K562 (cell line): ENCODE measurements at regions not wholly inside any gene's neighbourhood (a gene's known extent, or its start where the extent isn't known, plus 50 kb on each side); places are given as distances from the start of the nearest gene placed in this dataset.

ENCODE experiments used
- ATF7 ChIP-seq: fragments of 450-650 bp; IDR thresholded peaks from 2 replicates; pipeline ENCODE4 v1.7.1; 2014; ENCODE audit warnings: mild to moderate bottlenecking, moderate library complexity
- BACH1 ChIP-seq: fragments of 200-800 bp; sonication (Bioruptor generic); IDR thresholded peaks from 2 replicates; pipeline ENCODE4 v1.6.1; 2016; ENCODE audit warnings: missing genetic modification characterization, missing compliant biosample characterization
- BHLHE40 ChIP-seq: IDR thresholded peaks from 2 replicates; pipeline ENCODE4 v1.6.1; 2011; ENCODE audit warnings: low read length, improper control_type of control experiment
- C11orf30 ChIP-seq: fragments of 450-650 bp; IDR thresholded peaks from 2 replicates; pipeline ENCODE4 v1.6.1; 2016; ENCODE audit warnings: low read depth, mild to moderate bottlenecking
- ESRRA ChIP-seq: fragments of 450-650 bp; IDR thresholded peaks from 2 replicates; pipeline ENCODE4 v1.6.1; 2014; ENCODE audit warnings: low read depth, mild to moderate bottlenecking, moderate library complexity, borderline replicate concordance
- FOXJ2 ChIP-seq: fragments of 200-800 bp; sonication (Bioruptor generic); IDR thresholded peaks from 2 replicates; pipeline ENCODE4 v1.6.1; 2016; ENCODE audit warnings: missing genetic modification characterization, missing compliant biosample characterization
- GABPA ChIP-seq: fragments of 200-800 bp; sonication (Bioruptor generic); conservative IDR thresholded peaks from 2 replicates; pipeline ENCODE4 v1.6.1; 2016; ENCODE audit warnings: low read depth, missing genetic modification characterization, missing compliant biosample characterization
- GABPB2 ChIP-seq: fragments of 250-450 bp; sonication (Bioruptor Pico); conservative IDR thresholded peaks from 2 replicates; pipeline ENCODE4 v1.5.1; 2021; ENCODE audit warnings: mild to moderate bottlenecking
- GTF2B ChIP-seq: IDR thresholded peaks from 2 replicates; pipeline ENCODE4 v1.6.1; 2011; ENCODE audit not compliant: insufficient read length; ENCODE audit errors: extremely low read depth
- GTF3C2 ChIP-seq: IDR thresholded peaks from 3 replicates; pipeline ENCODE4 v1.6.1; 2011; ENCODE audit warnings: borderline replicate concordance, mild to moderate bottlenecking, moderate library complexity; ENCODE audit not compliant: insufficient read length; ENCODE audit errors: extremely low read depth
- HDAC6 ChIP-seq: IDR thresholded peaks from 2 replicates; pipeline ENCODE4 v1.6.1; 2012; ENCODE audit warnings: low read depth, mild to moderate bottlenecking, control low read depth, inconsistent platforms, low read length, moderate library complexity
- KAT8 ChIP-seq: fragments of 450-650 bp; IDR thresholded peaks from 2 replicates; pipeline ENCODE4 v1.6.1; 2016; ENCODE audit warnings: low read depth, mild to moderate bottlenecking
- L3MBTL2 ChIP-seq: fragments of 450-650 bp; IDR thresholded peaks from 2 replicates; pipeline ENCODE4 v1.6.1; 2016; ENCODE audit warnings: mild to moderate bottlenecking, moderate library complexity
- MAFF ChIP-seq: IDR thresholded peaks from 2 replicates; pipeline ENCODE4 v1.6.1; 2012; ENCODE audit warnings: low read length, improper control_type of control experiment
- MTA3 ChIP-seq: fragments of 450-650 bp; formaldehyde crosslinking; IDR thresholded peaks from 2 replicates; pipeline ENCODE4 v1.6.1; 2017; ENCODE audit warnings: mild to moderate bottlenecking, borderline replicate concordance
- MYC ChIP-seq, 2 experiments: fragments of 250-450 bp in 1 of 2; sonication (Bioruptor Pico) in 1 of 2; IDR thresholded peaks; 2 replicates each; pipeline versions ENCODE4 v1.5.1 to v1.6.1; 2012 to 2021; ENCODE audit warnings: low read depth in 2 of 2, borderline replicate concordance in 1 of 2, improper control_type of control experiment in 1 of 2, low read length in 1 of 2, mild to moderate bottlenecking in 1 of 2, moderate library complexity in 1 of 2
- NFRKB ChIP-seq: fragments of 450-650 bp; IDR thresholded peaks from 2 replicates; pipeline ENCODE4 v1.6.1; 2016; ENCODE audit warnings: low read depth
- SPI1 ChIP-seq: IDR thresholded peaks from 2 replicates; pipeline ENCODE4 v1.6.1; 2011; ENCODE audit warnings: low read depth, low read length, control low read depth, borderline replicate concordance
- ZNF239 ChIP-seq: fragments of 250-450 bp; sonication (Bioruptor Pico); IDR thresholded peaks from 2 replicates; pipeline ENCODE4 v1.4.0; 2020; ENCODE audit warnings: mild to moderate bottlenecking
- ZNF311 ChIP-seq: fragments of 250-450 bp; sonication (Bioruptor Pico); IDR thresholded peaks from 2 replicates; pipeline ENCODE4 v1.4.0; 2020; ENCODE audit warnings: mild to moderate bottlenecking, moderate library complexity
- ZNF316 ChIP-seq: fragments of 450-650 bp; IDR thresholded peaks from 2 replicates; pipeline ENCODE4 v1.6.1; 2016
- ZNF589 ChIP-seq: fragments of 200-800 bp; sonication (Bioruptor generic); IDR thresholded peaks from 2 replicates; pipeline ENCODE4 v1.6.1; 2016; ENCODE audit warnings: low read depth, missing genetic modification characterization, missing compliant biosample characterization
- ZNF655 ChIP-seq: fragments of 250-450 bp; sonication (Bioruptor Pico); IDR thresholded peaks from 2 replicates; pipeline ENCODE4 v1.5.0; 2021
- ZNF830 ChIP-seq: fragments of 250-450 bp; sonication (Bioruptor Pico); IDR thresholded peaks from 2 replicates; pipeline ENCODE4 v1.5.0; 2021; ENCODE audit warnings: mild to moderate bottlenecking

GRCh38 chr18:1511619-1512311, 607.1 kb downstream of the ADCYAP1 start (continued):
- TF ChIP-seq MYC (IDR thresholded peaks at IDR 0.05; ENCODE audit: low read depth, low read length), result peak; percentile 39
- no peak for TF ChIP-seq MYC (CRISPR knock-in tag; IDR thresholded peaks at IDR 0.05; ENCODE audit: borderline replicate concordance, low read depth)
- TF ChIP-seq KAT8, result no peak
- no peak for TF ChIP-seq GTF2B
- 0 out of 2 replicates have a peak, but pooled peaks have one; percentile 13 for TF ChIP-seq ATF7
- TF ChIP-seq L3MBTL2, result 0 out of 2 replicates have a peak, but pooled peaks have one; percentile 37
- TF ChIP-seq HDAC6, result no peak
- peak; percentile 34; the same call in 1 of the 2 replicates for TF ChIP-seq BHLHE40
- no peak for TF ChIP-seq MTA3
- no peak for TF ChIP-seq ZNF239 (CRISPR knock-in tag)
- no peak for TF ChIP-seq ZNF655
- 0 out of 2 replicates have a peak, but pooled peaks have one; percentile 20 for TF ChIP-seq NFRKB
- 0 out of 2 replicates have a peak, but pooled peaks have one; percentile 30 for TF ChIP-seq FOXJ2 (tag)
- no peak for TF ChIP-seq GTF3C2
- peak; percentile 9; the same call in 1 of the 2 replicates for TF ChIP-seq SPI1
- peak; percentile 18; the same call in 1 of the 2 replicates for TF ChIP-seq ESRRA
- TF ChIP-seq BACH1 (tag), result peak; percentile 41; the same call in 1 of the 2 replicates
- no peak for TF ChIP-seq ZNF830 (CRISPR knock-in tag)
- TF ChIP-seq GABPB2 (CRISPR knock-in tag), result no peak
- peak; percentile 45; the same call in 1 of the 2 replicates for TF ChIP-seq GABPA (tag)
- TF ChIP-seq ZNF316, result peak; percentile 52
- peak; percentile 59; the same call in 1 of the 2 replicates for TF ChIP-seq ZNF589 (CRISPR knock-in tag)
- TF ChIP-seq MAFF, result peak; percentile 24; the same call in 1 of the 2 replicates
- 0 out of 2 replicates have a peak, but pooled peaks have one; percentile 22 for TF ChIP-seq ZNF311
- TF ChIP-seq C11orf30, result peak; percentile 78
